ENCODE measurements at regions not wholly inside any gene's neighbourhood (a gene's known extent, or its start where the extent isn't known, plus 50 kb on each side); places are given as distances from the start of the nearest gene placed in this dataset.
A peak's percentile ranks its signal among the peaks of the same experiment; 100 is the strongest.

GRCh38 chr4:185965426-185966384, 103.3 kb upstream of the TLR3 start:
- TF ChIP-seq, protein P1, sequence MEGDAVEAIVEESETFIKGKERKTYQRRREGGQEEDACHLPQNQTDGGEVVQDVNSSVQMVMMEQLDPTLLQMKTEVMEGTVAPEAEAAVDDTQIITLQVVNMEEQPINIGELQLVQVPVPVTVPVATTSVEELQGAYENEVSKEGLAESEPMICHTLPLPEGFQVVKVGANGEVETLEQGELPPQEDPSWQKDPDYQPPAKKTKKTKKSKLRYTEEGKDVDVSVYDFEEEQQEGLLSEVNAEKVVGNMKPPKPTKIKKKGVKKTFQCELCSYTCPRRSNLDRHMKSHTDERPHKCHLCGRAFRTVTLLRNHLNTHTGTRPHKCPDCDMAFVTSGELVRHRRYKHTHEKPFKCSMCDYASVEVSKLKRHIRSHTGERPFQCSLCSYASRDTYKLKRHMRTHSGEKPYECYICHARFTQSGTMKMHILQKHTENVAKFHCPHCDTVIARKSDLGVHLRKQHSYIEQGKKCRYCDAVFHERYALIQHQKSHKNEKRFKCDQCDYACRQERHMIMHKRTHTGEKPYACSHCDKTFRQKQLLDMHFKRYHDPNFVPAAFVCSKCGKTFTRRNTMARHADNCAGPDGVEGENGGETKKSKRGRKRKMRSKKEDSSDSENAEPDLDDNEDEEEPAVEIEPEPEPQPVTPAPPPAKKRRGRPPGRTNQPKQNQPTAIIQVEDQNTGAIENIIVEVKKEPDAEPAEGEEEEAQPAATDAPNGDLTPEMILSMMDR (IDR thresholded peaks at IDR 0.05; ENCODE audit: control extremely low read depth, extremely low read depth) = no peak
- H3K4me3 ChIP-seq = no peak overlapping the region
- peak overlapping the region; percentile 18 to 63 for H3K27ac ChIP-seq (ENCODE audit: low read depth in 1 of 2, low read length in 1 of 2)
- 56 to 63% methylated on average over 15 of the region's 15 CpGs for WGBS, 2 donors
- H3K27me3 ChIP-seq (ENCODE audit: control insufficient read depth in 3 of 3, insufficient read depth in 3 of 3, low read length in 2 of 3) = no peaks in the 10 kb centered on the region
- no peak for ATAC-seq (ENCODE audit: insufficient read depth, low FRiP score)
- H3K36me3 ChIP-seq (ENCODE audit: control insufficient read depth in 4 of 4, insufficient read depth in 4 of 4, low read length in 4 of 4) = no peaks in the 10 kb centered on the region
- H3K4me1 ChIP-seq (ENCODE audit: control insufficient read depth in 5 of 5, insufficient read depth in 5 of 5, low read length in 5 of 5) = peaks cover 0 to 4% (median 0%) of the 10 kb centered on the region in 5 donors
- H3K9me3 ChIP-seq (ENCODE audit: control insufficient read depth in 4 of 4, insufficient read depth in 3 of 4, low read length in 3 of 4) = peaks cover 0 to 4% (median 0%) of the 10 kb centered on the region in 4 donors
- no peak overlapping the region for H3K9ac ChIP-seq (ENCODE audit: insufficient read depth in 1 of 2, low read length in 2 of 2)
- peak in 1 of 3 donors; percentile 26 for DNase-seq

DNA sequence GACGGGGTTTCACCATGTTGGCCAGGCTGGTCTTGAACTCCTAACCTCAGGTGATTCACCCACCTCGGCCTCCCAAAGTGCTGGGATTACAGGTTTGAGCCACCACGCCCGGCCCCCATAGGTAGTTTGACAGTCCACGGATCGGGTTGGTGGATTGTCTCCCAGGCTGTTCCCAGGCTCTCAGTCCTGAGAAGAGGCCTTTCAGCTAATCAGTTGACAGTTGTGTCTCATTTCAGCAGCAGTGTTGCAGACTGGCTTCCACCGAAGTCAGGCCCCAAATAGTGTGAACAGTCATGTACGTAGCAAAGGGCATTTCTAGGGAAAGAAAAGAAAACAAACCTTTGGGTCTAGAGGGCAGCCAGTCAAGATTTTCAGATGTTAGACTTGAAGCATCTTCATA, 102.4 kb upstream of the TLR3 start:
- no peak for DNase-seq
- H3K9ac ChIP-seq (ENCODE audit: insufficient read depth in 1 of 2, low read length in 2 of 2) = no peak overlapping the region
- no peak overlapping the region for H3K4me3 ChIP-seq
- peaks cover 0 to 4% (median 0%) of the 10 kb centered on the region in 4 donors for H3K9me3 ChIP-seq (ENCODE audit: control insufficient read depth in 4 of 4, insufficient read depth in 3 of 4, low read length in 3 of 4)
- H3K27ac ChIP-seq (ENCODE audit: low read depth in 1 of 2, low read length in 1 of 2) = no peak overlapping the region
- no peaks in the 10 kb centered on the region for H3K27me3 ChIP-seq (ENCODE audit: control insufficient read depth in 3 of 3, insufficient read depth in 3 of 3, low read length in 2 of 3)
- TF ChIP-seq, protein P1 (IDR thresholded peaks at IDR 0.05; ENCODE audit: control extremely low read depth, extremely low read depth) = no peak
- 91 to 95% methylated on average over 8 of the region's 8 CpGs for WGBS, 2 donors
- peaks cover 0 to 8% (median 0%) of the 10 kb centered on the region in 5 donors for H3K4me1 ChIP-seq (ENCODE audit: control insufficient read depth in 5 of 5, insufficient read depth in 5 of 5, low read length in 5 of 5)
- H3K36me3 ChIP-seq (ENCODE audit: control insufficient read depth in 4 of 4, insufficient read depth in 4 of 4, low read length in 4 of 4) = no peaks in the 10 kb centered on the region
- ATAC-seq (ENCODE audit: insufficient read depth, low FRiP score) = no peak

- WGBS, 2 donors = 91 to 93% methylated on average over 4 of the region's 4 CpGs
- TF ChIP-seq, protein P1 (IDR thresholded peaks at IDR 0.05; ENCODE audit: control extremely low read depth, extremely low read depth) = no peak
- H3K9me3 ChIP-seq (ENCODE audit: control insufficient read depth in 4 of 4, insufficient read depth in 3 of 4, low read length in 3 of 4) = peaks cover 0 to 4% (median 0%) of the 10 kb centered on the region in 4 donors
- no peaks in the 10 kb centered on the region for H3K36me3 ChIP-seq (ENCODE audit: control insufficient read depth in 4 of 4, insufficient read depth in 4 of 4, low read length in 4 of 4)
- H3K4me3 ChIP-seq = no peak overlapping the region
- DNase-seq (no peak), ATAC-seq (ENCODE audit: insufficient read depth, low FRiP score) (no peak)
- no peak overlapping the region for H3K27ac ChIP-seq (ENCODE audit: low read depth in 1 of 2, low read length in 1 of 2)
- no peak overlapping the region for H3K9ac ChIP-seq (ENCODE audit: insufficient read depth in 1 of 2, low read length in 2 of 2)
- H3K4me1 ChIP-seq (ENCODE audit: control insufficient read depth in 5 of 5, insufficient read depth in 5 of 5, low read length in 5 of 5) = peaks cover 0 to 11% (median 0%) of the 10 kb centered on the region in 5 donors
- H3K27me3 ChIP-seq (ENCODE audit: control insufficient read depth in 3 of 3, insufficient read depth in 3 of 3, low read length in 2 of 3) = no peaks in the 10 kb centered on the region
These were observed 101.8 kb upstream of the TLR3 start for GRCh38 chr4:185966997-185967775.
